CD4-positive, CD25-positive, alpha-beta regulatory T cell (primary cell): ENCODE measurements at regions not wholly inside any gene's neighbourhood (a gene's known extent, or its start where the extent isn't known, plus 50 kb on each side); places are given as distances from the start of the nearest gene placed in this dataset.

Experiments
- ATAC-seq, 2 donors: fragments of 150-1000 bp; cut with Tn5 transposase; one replicate each; pipeline ENCODE4 v1.10.0; 2021; ENCODE audit warnings: low read depth in 2 of 2, moderate number of reproducible peaks in 2 of 2, moderate library complexity in 1 of 2
- DNase-seq, 3 donors: peaks; one replicate each; pipeline versions ENCODE4 v3.0.0 to v3.0.0-alpha.2; 2012 to 2022; ENCODE audit warnings: mixed read lengths in 1 of 3
- H3K27ac ChIP-seq: one replicate; pipeline ENCODE4 v1.7.0; 2013; ENCODE audit warnings: mild to moderate bottlenecking, low read length; ENCODE audit not compliant: insufficient read depth, poor library complexity, severe bottlenecking
- H3K27me3 ChIP-seq: one replicate; pipeline ENCODE4 v1.7.0; 2013; ENCODE audit warnings: low read length; ENCODE audit not compliant: control insufficient read depth, insufficient read depth
- H3K36me3 ChIP-seq: one replicate; pipeline ENCODE4 v1.7.0; 2013; ENCODE audit warnings: mild to moderate bottlenecking, low read length, moderate library complexity; ENCODE audit not compliant: control insufficient read depth, insufficient read depth
- H3K4me1 ChIP-seq: 2 replicates; pipeline ENCODE4 v1.7.0; 2013; ENCODE audit warnings: mild to moderate bottlenecking, low read length; ENCODE audit not compliant: insufficient read depth, control insufficient read depth, poor library complexity, severe bottlenecking
- H3K4me3 ChIP-seq: one replicate; pipeline ENCODE4 v1.7.0; 2013; ENCODE audit warnings: low read depth, mild to moderate bottlenecking, low read length, moderate library complexity
- H3K9me3 ChIP-seq, 2 experiments: 1 replicate in 1 of 2; 2 replicates in 1 of 2; pipeline ENCODE4 v1.7.0; 2013; ENCODE audit warnings: low read length in 2 of 2, mild to moderate bottlenecking in 1 of 2, moderate library complexity in 1 of 2; ENCODE audit not compliant: control insufficient read depth in 2 of 2
- H3K27ac Mint-ChIP-seq, 3 donors: one replicate each; pipeline ENCODE4 v1.8.0; 2020 to 2022; ENCODE audit warnings: mild to moderate bottlenecking in 3 of 3, mixed read lengths in 3 of 3, moderate library complexity in 2 of 3
- H3K27me3 Mint-ChIP-seq: one replicate; pipeline ENCODE4 v1.8.0; 2022; ENCODE audit warnings: mild to moderate bottlenecking, mixed read lengths
- H3K36me3 Mint-ChIP-seq: one replicate; pipeline ENCODE4 v1.8.0; 2020; ENCODE audit warnings: mixed read lengths
- H3K4me1 Mint-ChIP-seq, 4 donors: one replicate each; pipeline ENCODE4 v1.8.0; 2020 to 2022; ENCODE audit warnings: mixed read lengths in 4 of 4, mild to moderate bottlenecking in 1 of 4
- H3K4me3 Mint-ChIP-seq, 4 donors: one replicate each; pipeline ENCODE4 v1.8.0; 2020 to 2022; ENCODE audit warnings: mild to moderate bottlenecking in 4 of 4, mixed read lengths in 4 of 4, moderate library complexity in 3 of 4
- H3K9me3 Mint-ChIP-seq, 7 donors: one replicate each; pipeline ENCODE4 v1.8.0; 2020 to 2022; ENCODE audit warnings: mixed read lengths in 7 of 7, mild to moderate bottlenecking in 3 of 7, moderate library complexity in 2 of 7

GRCh38 chr3:177278016-177278415 is 80.7 kb upstream of the TBL1XR1 start:
- DNase-seq (no peak), ATAC-seq (no peak)
- H3K27me3 ChIP-seq: no peaks in the 10 kb centered on the region
- H3K36me3 ChIP-seq: no peaks in the 10 kb centered on the region
- no peaks in the 10 kb centered on the region for H3K9me3 ChIP-seq
- no peak overlapping the region for H3K27ac ChIP-seq
- peaks cover 0 to 1% (median 0%) of the 10 kb centered on the region in 7 donors for H3K9me3 Mint-ChIP-seq
- peaks cover 10% of the 10 kb centered on the region for H3K4me1 ChIP-seq
- no peak overlapping the region for H3K27ac Mint-ChIP-seq
- H3K4me3 Mint-ChIP-seq: no peak overlapping the region
- H3K4me1 Mint-ChIP-seq: peaks cover 21 to 29% (median 23%) of the 10 kb centered on the region in 4 donors
- no peaks in the 10 kb centered on the region for H3K27me3 Mint-ChIP-seq
- no peak overlapping the region for H3K4me3 ChIP-seq
- no peaks in the 10 kb centered on the region for H3K36me3 Mint-ChIP-seq

GRCh38 chr3:177279118-177279815 is 82.0 kb upstream of the TBL1XR1 start:
- H3K4me3 ChIP-seq: no peak overlapping the region
- Mint-ChIP-seq H3K27ac (peak overlapping the region in 1 of 3 donors; percentile 37), H3K4me3 (no peak overlapping the region), H3K27me3 (no peaks in the 10 kb centered on the region), H3K36me3 (no peaks in the 10 kb centered on the region), H3K4me1 (peaks cover 21 to 34% (median 24%) of the 10 kb centered on the region in 4 donors), H3K9me3 (peaks cover 0 to 1% (median 0%) of the 10 kb centered on the region in 7 donors)
- no peaks in the 10 kb centered on the region for H3K36me3 ChIP-seq
- H3K27ac ChIP-seq: no peak overlapping the region
- no peak for ATAC-seq
- no peaks in the 10 kb centered on the region for H3K9me3 ChIP-seq
- no peak for DNase-seq
- peaks cover 16% of the 10 kb centered on the region for H3K4me1 ChIP-seq
- H3K27me3 ChIP-seq: no peaks in the 10 kb centered on the region

GRCh38 chr3:177281292-177282118 is 84.2 kb upstream of the TBL1XR1 start:
- no peaks in the 10 kb centered on the region for H3K36me3 ChIP-seq
- no peaks in the 10 kb centered on the region for H3K27me3 ChIP-seq
- DNase-seq (peak in 2 of 3 donors; percentile 16 to 82), ATAC-seq (peak; percentile 67 to 71)
- no peaks in the 10 kb centered on the region for H3K27me3 Mint-ChIP-seq
- H3K9me3 ChIP-seq: no peaks in the 10 kb centered on the region
- no peaks in the 10 kb centered on the region for H3K36me3 Mint-ChIP-seq
- peak overlapping the region; percentile 26 for H3K4me3 ChIP-seq
- peaks cover 0 to 1% (median 0%) of the 10 kb centered on the region in 7 donors for H3K9me3 Mint-ChIP-seq
- peaks cover 23% of the 10 kb centered on the region for H3K4me1 ChIP-seq
- H3K27ac Mint-ChIP-seq: peak overlapping the region in 2 of 3 donors; percentile 43 to 72
- H3K4me3 Mint-ChIP-seq: peak overlapping the region in 2 of 4 donors; percentile 26 to 33
- H3K4me1 Mint-ChIP-seq: peaks cover 23 to 39% (median 28%) of the 10 kb centered on the region in 4 donors
- no peak overlapping the region for H3K27ac ChIP-seq

GRCh38 chr3:177282119-177282655 is 84.9 kb upstream of the TBL1XR1 start:
- H3K27me3 Mint-ChIP-seq: no peaks in the 10 kb centered on the region
- H3K4me3 ChIP-seq: no peak overlapping the region
- ATAC-seq (no peak), DNase-seq (peak in 1 of 3 donors; percentile 21)
- H3K27ac Mint-ChIP-seq: peak overlapping the region in 2 of 3 donors; percentile 43 to 72
- H3K36me3 Mint-ChIP-seq: no peaks in the 10 kb centered on the region
- H3K36me3 ChIP-seq: no peaks in the 10 kb centered on the region
- peaks cover 23 to 39% (median 30%) of the 10 kb centered on the region in 4 donors for H3K4me1 Mint-ChIP-seq
- H3K4me3 Mint-ChIP-seq: no peak overlapping the region
- H3K4me1 ChIP-seq: peaks cover 23% of the 10 kb centered on the region
- peaks cover 0 to 1% (median 0%) of the 10 kb centered on the region in 7 donors for H3K9me3 Mint-ChIP-seq
- H3K27me3 ChIP-seq: no peaks in the 10 kb centered on the region
- H3K9me3 ChIP-seq: no peaks in the 10 kb centered on the region
- H3K27ac ChIP-seq: no peak overlapping the region

DNA sequence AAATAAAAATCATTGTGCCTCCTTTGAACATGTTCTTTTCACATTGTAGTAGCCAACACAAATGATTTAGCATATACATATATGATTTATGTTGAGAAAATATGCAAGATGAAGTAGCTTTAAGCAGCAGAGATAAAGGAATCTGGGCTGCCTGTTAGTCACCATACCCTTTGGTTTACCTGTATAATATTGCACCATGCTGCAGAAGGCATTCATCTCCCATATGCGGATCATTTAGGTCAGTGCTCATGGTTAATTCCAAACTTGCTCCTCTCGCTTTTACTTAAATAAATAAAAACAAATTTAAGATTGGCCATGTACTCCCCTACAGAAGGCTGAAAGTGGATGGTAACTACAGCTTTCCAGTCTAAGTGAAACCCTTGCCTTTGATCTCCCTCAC is 86.7 kb upstream of the TBL1XR1 start:
- Histone ChIP-seq H3K36me3 (no peaks in the 10 kb centered on the region), H3K9me3 (no peaks in the 10 kb centered on the region), H3K27me3 (no peaks in the 10 kb centered on the region), H3K4me3 (no peak overlapping the region), H3K4me1 (peaks cover 23% of the 10 kb centered on the region), H3K27ac (no peak overlapping the region)
- Mint-ChIP-seq H3K27ac (peak overlapping the region in 2 of 3 donors; percentile 72 to 89), H3K27me3 (no peaks in the 10 kb centered on the region), H3K4me1 (peaks cover 20 to 36% (median 31%) of the 10 kb centered on the region in 4 donors), H3K9me3 (peaks cover 0 to 1% (median 0%) of the 10 kb centered on the region in 7 donors), H3K36me3 (no peaks in the 10 kb centered on the region), H3K4me3 (peak overlapping the region in 1 of 4 donors; percentile 52)
- DNase-seq: no peak
- ATAC-seq: no peak

DNA sequence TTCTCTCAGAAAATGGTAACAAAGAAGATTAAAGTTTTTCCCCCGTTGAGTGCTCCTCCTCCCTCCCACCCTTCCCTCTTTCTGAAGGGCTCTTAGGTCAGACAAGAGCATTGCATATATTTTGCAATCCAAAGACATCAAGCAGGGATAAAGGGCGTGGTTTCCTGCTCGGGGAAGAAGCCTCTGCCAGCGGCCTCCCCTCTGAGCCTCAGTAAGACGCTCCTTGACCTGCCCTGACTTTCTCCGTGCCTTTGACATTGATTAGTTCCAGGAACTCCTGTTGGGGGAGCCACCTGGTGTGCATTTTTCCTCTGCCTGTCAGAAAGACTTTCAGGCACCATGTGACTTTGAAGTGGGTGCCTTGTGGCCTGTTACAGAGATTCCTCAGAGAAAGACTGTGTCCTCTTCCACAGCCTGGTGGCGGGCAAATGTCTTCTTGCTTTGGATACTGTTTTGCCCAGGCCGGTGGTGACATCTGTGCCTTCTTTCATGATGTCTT is 87.2 kb upstream of the TBL1XR1 start:
- Histone ChIP-seq H3K27ac (no peak overlapping the region), H3K4me1 (peaks cover 23% of the 10 kb centered on the region), H3K9me3 (no peaks in the 10 kb centered on the region), H3K36me3 (no peaks in the 10 kb centered on the region), H3K4me3 (no peak overlapping the region), H3K27me3 (no peaks in the 10 kb centered on the region)
- Mint-ChIP-seq H3K27ac (peak overlapping the region in 2 of 3 donors; percentile 72 to 89), H3K27me3 (no peaks in the 10 kb centered on the region), H3K4me1 (peaks cover 18 to 35% (median 31%) of the 10 kb centered on the region in 4 donors), H3K36me3 (no peaks in the 10 kb centered on the region), H3K9me3 (no peaks in the 10 kb centered on the region), H3K4me3 (peak overlapping the region in 2 of 4 donors; percentile 46 to 52)
- DNase-seq: peak in 1 of 3 donors; percentile 82
- ATAC-seq: peak in 1 of 2 donors; percentile 39

DNA sequence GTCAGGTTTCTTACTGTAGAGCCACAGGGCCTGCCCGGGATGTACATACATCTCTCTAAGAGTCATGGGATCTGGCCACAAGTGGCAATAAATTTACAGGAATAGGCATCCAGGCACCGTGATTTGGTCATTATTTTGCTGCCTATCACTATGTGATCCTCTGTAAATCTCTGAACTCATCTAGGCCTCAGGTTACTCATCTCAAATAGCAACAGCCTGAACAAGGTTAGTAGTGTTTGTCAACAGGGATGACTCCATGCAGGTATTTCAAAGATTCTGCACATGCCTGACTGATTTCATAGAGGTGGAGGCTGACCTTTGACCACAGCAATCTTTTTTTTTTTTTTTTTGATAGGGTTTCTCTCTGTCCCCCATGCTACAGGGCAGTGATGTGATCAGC is 88.8 kb upstream of the TBL1XR1 start:
- Mint-ChIP-seq H3K36me3 (no peaks in the 10 kb centered on the region), H3K4me3 (no peak overlapping the region), H3K4me1 (peaks cover 15 to 27% (median 25%) of the 10 kb centered on the region in 4 donors), H3K27ac (peak overlapping the region in 1 of 3 donors; percentile 10), H3K27me3 (no peaks in the 10 kb centered on the region), H3K9me3 (no peaks in the 10 kb centered on the region)
- no peak overlapping the region for H3K27ac ChIP-seq
- no peak for ATAC-seq
- DNase-seq: no peak
- no peaks in the 10 kb centered on the region for H3K9me3 ChIP-seq
- H3K36me3 ChIP-seq: no peaks in the 10 kb centered on the region
- H3K4me1 ChIP-seq: peaks cover 20% of the 10 kb centered on the region
- H3K4me3 ChIP-seq: no peak overlapping the region
- no peaks in the 10 kb centered on the region for H3K27me3 ChIP-seq
